Inflammatory macrophage treated with lipopolysaccharide for 1 hour (primary cell): ENCODE measurements at regions not wholly inside any gene's neighbourhood (a gene's known extent, or its start where the extent isn't known, plus 50 kb on each side); places are given as distances from the start of the nearest gene placed in this dataset.

ENCODE experiments used
- DNase-seq, 2 donors: peaks; one replicate each; pipeline ENCODE4 v3.0.0-alpha.2; 2020 to 2022

GRCh38 chr10:4004144-4004543 is 219.1 kb upstream of the KLF6 start:
- no peak for DNase-seq

- DNase-seq = no peak
Observed at GRCh38 chr10:4003348-4003973, 218.5 kb upstream of the KLF6 start.

- DNase-seq = peak; percentile 34 to 38
Observed at GRCh38 chr10:4001811-4002210, 216.8 kb upstream of the KLF6 start.

- no peak for DNase-seq
Observed at GRCh38 chr10:3999642-4000041, 214.6 kb upstream of the KLF6 start.

- DNase-seq = no peak
Observed at GRCh38 chr10:3996697-3997096, 211.7 kb upstream of the KLF6 start.

- DNase-seq = peak; percentile 29 to 41
Observed at GRCh38 chr10:3995302-3996210, 210.5 kb upstream of the KLF6 start.

- no peak for DNase-seq
Observed at GRCh38 chr10:3992382-3993178, 207.6 kb upstream of the KLF6 start.

- DNase-seq = no peak
Observed at GRCh38 chr10:3990307-3990706, 205.3 kb upstream of the KLF6 start.

GRCh38 chr10:3987143-3987974 is 202.3 kb upstream of the KLF6 start:
- DNase-seq = no peak

GRCh38 chr10:3986493-3987142 is 201.6 kb upstream of the KLF6 start:
- no peak for DNase-seq

GRCh38 chr10:3982746-3983442 is 197.9 kb upstream of the KLF6 start:
- no peak for DNase-seq

GRCh38 chr10:3981300-3981699 is 196.3 kb upstream of the KLF6 start:
- DNase-seq = no peak

- DNase-seq = peak; percentile 41 to 53
Observed at GRCh38 chr10:3980660-3981059, 195.7 kb upstream of the KLF6 start.

GRCh38 chr10:3980144-3980543 is 195.1 kb upstream of the KLF6 start:
- DNase-seq = no peak

- peak in 1 of 2 donors; percentile 55 for DNase-seq
Observed at GRCh38 chr10:3978761-3979160, 193.8 kb upstream of the KLF6 start.

- no peak for DNase-seq
Observed at GRCh38 chr10:3978174-3978573, 193.2 kb upstream of the KLF6 start.

- no peak for DNase-seq
Observed at GRCh38 chr10:3977761-3978160, 192.8 kb upstream of the KLF6 start.

GRCh38 chr10:3976718-3977117 is 191.7 kb upstream of the KLF6 start:
- DNase-seq = no peak

- DNase-seq = no peak
Observed at GRCh38 chr10:3976171-3976570, 191.2 kb upstream of the KLF6 start.

- no peak for DNase-seq
Observed at GRCh38 chr10:3975016-3975415, 190.0 kb upstream of the KLF6 start.
